Hematopoietic multipotent progenitor cell treated with erythropoietin and hydrocortisone succinate and interleukin-3 and kit ligand, for 8 days (in vitro differentiated cells): ENCODE measurements at regions not wholly inside any gene's neighbourhood (a gene's known extent, or its start where the extent isn't known, plus 50 kb on each side); places are given as distances from the start of the nearest gene placed in this dataset.
A peak's percentile ranks its signal among the peaks of the same experiment; 100 is the strongest.

Experiments used
- DNase-seq: peaks from one replicate; pipeline ENCODE4 v3.0.0-alpha.2; 2015

DNA sequence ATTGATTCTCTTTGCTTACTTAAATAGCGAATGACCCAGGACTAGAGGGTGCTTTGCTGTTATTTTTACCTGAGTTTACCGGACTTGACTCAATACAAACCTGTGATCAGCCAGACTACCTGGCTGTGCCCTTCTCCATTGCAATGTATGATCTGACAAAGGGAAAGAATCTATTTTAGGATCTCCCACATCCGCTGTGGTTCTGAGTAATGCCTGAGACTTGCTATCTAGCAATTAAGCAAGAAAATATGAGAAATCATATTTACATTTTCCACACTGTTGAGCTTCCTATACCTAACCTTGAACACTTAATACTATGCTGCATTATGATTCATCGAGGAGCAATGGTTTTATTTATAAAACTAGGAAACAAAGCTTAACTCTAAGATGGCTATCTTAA, 215.2 kb downstream of the RAD51AP2 start:
- no peak for DNase-seq

DNA sequence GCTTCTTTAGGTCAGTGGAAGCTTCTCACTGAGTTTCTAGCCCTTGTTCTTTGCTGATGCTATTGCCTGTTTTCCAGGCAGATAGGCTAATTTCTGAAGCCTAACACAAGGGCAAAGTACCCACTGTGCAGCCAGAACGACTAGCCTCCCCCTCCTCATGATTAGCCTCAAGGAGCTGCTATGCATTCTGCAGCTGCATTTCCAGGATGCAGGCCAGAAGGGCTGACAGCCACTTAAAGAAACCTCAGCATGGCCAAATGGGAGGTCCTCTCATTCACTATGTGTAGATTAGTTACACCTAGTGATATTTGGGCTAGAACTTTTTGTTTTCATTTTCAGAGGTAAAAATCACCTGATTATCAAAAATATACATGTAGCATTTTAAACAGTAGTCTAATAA, 216.0 kb downstream of the RAD51AP2 start:
- DNase-seq, result no peak

DNA sequence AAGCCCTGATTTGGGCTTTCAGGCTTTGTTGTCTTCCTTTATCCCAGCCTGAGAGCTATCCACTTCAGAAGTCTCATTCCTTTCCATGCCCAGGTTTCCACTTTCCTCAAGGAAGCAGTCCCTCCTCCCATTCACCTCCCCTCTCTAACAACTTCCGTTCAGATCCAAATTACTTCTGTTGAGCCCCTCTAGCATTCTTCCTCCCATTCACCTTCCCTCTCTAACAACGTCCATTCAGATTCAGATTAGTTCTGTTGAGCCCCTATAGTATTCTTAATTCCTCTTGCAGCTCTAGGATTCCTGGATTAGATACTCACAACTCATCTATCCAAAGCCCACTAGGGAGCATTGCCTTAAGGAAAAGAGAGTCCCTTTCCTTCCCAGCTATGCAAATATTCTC, 216.8 kb downstream of the RAD51AP2 start:
- no peak for DNase-seq

DNA sequence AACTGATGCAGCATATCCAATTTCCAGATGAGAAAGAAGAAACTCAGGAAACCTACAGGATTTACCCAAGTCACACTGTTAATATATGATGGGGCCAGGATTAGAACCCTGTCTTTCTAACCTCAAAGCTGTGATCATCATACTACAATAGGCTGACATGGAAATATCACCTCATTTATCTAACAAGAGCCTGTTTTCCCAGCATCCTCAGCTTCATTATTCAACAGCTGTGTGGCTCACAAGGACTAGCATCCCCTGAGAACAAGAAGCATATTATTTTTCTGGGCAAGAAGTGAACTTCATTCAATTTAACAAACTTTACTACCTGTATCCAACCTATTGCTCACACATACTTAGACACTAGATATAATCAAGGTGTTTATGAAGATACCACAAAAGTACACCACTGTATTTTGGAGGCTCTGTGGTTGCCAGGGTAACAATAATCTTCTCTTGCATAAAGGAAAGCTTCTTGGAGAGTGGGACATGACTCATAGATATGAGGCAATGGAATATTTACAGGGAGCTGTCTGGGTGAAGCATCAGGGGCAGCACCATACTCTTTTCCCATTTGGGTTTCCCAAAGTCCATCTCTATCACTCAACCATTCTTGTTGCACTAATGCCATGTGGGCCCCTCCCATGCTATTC, 218.2 kb downstream of the RAD51AP2 start:
- DNase-seq, result no peak

DNA sequence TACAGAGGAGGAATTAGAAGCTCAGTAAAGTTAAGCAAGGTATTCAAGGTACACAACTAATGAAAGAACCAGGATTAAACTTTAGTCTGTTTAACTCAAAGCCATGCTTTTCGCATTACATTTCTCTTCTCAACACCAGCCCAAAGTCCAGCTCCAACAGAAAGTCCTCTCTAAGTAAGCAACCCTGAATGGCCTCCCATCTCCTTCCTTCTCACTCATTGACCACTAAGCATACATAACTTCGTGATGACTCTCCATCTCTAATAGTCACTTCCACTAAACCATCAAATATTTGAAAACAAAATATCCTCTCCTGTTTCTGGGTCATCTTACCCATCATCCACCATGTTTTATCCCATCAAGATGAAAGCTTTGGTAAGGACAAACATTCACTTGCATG, 219.8 kb downstream of the RAD51AP2 start:
- DNase-seq, result no peak

DNA sequence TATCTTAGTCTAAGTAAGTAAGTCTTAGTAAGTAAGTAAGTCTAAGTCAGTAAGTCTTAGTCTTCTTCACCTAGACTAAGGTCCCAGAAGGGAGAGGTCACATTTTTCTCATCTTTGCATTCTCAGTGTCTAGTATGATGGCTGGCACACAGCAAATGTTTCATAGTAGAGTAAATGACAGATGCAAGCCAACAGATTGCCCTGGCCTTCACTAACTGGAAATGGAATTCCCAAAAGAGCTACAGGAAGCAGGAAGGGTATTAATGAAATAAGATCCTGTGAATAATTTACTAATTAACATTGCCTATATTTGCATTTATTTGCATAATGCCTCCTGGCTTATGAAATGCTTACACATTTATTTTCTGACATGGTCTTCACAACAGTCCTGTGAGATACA, 221.6 kb downstream of the RAD51AP2 start:
- no peak for DNase-seq

DNA sequence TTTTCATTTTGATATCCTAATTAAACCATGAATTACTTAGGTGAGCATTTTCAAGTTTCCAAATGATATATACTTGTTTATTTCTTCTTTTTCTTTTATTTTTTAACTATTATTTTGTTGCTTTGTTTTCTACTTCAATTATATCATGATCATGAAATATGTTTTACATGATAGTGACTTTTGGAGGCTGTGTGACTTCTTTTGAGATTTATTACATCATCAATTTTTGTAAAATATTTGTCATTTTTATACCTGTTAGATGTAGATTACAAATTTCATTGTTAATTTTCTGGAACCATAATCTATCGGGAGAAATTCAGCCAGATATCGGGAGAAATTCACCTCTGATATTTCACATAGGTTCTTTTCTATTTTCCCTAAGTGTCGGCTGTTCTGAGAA, 228.6 kb downstream of the RAD51AP2 start:
- no peak for DNase-seq

DNA sequence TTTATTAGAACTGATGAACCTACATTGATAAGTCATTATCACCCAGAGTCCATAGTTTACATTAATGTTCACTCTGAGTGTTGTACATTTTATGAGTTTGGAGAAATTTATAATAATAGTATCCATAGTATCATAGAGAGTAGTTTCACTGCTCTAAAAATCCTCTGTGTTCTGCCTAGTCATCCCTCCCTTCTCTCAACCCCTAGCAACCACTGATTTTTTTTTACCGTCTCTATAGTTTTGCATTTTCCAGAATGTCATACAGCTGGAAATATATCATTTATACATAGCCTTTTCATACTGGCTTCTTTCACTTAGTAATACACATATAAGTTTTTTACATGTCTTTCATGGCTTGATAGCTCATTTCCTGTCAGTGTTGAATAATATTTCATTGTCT, 231.1 kb downstream of the RAD51AP2 start:
- no peak for DNase-seq

DNA sequence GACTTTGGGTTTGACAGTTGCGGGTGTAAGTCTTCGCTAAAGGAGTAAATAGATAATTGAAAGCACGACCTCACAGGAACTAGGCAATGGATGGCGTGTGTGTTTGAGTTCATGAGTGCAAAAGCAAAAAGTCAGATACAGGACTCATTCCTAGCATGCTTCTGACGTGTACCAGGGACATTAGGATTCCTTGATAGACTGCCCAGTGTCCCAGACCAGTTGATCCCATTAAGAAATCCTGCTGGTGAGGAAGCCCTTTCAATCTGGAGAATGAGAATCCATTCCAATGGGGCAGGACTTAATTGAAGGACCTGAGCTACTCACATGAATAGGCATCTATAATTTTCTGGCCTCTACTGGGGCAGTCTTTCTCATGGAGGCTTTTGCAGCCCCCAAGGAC, 235.4 kb downstream of the RAD51AP2 start:
- DNase-seq, result no peak

DNA sequence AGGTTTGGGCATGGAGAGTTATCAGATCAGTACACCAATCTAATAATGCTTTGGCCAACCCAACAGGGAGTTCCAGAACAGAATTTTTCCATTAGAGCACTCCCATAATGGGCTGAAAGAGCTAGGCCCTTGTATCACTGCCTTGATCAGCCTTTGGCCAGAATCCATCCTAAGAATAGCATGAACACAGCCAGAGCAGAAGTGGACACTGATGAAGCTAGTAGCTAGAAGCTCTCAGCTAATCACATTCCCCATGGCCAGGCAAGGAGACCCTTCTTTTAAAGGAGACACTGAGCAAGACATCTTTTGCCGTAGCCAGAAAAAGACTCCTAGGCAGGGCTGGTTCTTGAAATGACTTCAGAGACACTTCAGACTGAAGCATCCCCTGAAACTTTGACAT, 236.0 kb downstream of the RAD51AP2 start:
- no peak for DNase-seq

DNA sequence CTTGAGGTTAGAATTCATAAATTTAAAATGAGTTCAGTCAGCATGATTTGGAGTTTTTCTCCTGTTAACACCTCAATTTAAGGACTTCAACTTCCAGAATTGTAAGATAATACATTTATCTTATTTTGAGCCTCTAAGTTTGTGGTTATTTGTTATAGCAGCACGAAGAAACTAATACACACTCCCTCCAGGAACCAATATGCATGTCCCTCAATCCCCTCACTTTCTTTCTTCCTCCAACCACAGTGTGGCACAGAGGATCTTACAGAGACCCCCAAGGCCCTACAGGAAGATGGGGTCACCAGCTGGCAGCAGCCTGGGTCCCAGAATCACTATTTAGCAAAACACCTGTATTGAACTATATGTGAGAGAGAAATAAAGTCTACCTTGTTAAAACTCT, 242.0 kb downstream of the RAD51AP2 start:
- no peak for DNase-seq

DNA sequence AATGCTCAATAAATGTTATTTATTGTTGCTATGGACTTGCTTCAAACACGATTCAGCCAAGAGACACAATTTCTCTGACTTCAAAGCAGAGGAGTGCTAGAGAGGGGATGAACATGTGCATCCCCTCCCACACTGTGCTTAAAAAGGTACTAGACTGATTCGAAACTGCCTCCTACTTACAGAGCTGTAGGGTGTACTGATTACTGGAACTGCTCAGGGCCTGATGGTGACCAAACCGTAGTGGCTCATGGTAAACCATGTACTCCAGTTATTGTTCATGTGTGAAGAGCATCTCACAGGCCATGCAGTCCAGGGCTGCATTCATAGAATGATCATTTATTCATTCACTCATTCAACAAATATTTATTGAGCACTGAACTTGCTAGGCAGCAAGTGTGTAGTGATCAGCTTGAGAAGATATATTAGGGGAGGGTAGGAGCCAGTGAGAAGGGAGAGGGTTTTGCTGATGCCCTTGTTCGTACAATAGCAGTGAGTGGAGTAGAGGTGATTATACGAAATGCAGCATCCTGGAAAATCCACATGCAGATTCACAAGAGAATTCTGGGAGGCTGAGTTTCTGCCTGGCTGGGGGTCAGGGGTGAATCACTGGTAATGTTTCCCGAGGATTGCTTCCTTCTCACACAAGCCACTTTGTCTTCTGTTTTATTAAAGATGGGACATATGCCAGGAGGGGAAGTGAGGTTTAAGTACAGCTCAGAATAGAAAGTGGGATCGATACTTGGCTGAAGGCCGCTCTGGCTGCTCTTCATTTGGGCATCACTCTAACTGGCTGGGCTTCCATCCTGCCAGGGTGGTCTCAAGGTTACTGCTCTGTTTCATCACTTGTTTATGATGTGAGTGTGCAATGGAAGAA, 245.4 kb downstream of the RAD51AP2 start:
- DNase-seq, result no peak

DNA sequence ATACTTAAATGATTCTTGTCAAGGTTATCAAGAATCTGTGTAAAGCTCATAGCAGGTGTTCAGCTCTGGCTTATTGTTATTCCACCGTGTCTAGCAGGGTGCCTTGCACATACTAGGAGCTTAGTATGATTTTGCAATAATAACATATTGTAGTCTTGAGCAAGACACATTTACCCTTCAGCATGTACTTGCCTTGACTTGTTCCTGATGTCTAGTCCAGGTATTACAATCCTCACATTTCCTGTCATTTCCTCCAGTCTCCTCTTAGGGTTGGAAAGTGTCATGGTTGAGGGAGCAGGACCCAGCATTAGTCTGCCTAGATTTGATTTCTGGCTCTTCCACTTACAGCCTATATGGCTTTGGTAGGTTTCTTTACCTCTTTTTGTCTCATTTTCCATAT, 246.1 kb downstream of the RAD51AP2 start:
- DNase-seq, result no peak

DNA sequence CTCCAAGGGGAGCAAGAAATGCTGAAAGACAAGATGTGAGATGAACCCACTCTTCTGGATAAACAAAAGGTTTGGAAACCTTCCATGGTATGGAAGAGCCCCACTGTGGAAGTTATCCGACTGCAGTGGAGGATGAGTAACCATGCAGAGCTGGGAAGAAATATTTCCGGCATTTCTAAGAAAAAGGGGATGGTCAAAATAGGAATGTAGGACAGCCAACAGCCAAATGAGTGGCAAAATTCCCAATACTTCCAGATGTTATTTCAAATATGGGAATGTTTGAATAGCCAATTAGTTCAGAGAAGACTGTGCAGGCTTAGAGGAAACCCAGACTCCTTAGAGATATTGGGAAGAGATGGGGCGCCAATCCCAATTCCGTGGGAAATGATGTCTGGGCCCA, 246.8 kb downstream of the RAD51AP2 start:
- DNase-seq, result no peak

DNA sequence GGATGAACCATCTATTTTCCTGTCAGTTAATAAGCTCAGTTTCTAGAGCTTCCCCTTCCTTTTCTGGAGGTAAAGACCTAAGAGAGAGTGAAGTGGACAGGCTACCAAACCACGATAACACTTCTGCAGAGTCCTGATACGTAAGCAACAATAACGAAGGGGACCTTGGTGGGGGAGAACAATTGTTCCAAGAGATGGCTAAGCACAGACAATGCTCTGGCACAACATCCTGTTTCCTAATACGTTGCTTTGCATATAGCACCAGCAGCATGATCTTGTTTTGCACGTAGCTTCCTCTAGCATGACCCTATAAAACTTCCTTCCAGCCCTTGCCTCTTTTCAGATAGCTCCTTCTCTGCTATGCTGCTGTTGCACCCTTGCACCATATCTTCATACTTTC, 247.3 kb downstream of the RAD51AP2 start:
- peak; percentile 18 for DNase-seq

DNA sequence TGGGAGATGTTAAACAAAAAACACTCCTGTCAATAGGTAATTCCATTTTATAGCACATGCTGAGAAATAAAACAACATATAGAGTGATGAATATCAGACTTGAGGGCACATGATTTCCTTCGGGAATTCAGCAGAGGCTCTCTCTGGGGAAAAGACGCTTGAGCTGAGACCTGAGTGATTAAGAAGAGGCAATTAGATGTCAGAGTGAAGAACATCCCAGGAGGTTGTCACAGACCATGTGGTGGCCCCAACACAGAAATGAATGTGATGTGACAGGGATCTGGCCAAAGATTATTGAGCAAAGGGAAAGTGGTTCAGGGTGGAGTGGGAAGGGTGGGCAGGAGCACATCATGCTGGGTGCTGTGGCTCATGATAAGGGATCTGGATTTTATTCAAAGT, 254.7 kb downstream of the RAD51AP2 start:
- no peak for DNase-seq

DNA sequence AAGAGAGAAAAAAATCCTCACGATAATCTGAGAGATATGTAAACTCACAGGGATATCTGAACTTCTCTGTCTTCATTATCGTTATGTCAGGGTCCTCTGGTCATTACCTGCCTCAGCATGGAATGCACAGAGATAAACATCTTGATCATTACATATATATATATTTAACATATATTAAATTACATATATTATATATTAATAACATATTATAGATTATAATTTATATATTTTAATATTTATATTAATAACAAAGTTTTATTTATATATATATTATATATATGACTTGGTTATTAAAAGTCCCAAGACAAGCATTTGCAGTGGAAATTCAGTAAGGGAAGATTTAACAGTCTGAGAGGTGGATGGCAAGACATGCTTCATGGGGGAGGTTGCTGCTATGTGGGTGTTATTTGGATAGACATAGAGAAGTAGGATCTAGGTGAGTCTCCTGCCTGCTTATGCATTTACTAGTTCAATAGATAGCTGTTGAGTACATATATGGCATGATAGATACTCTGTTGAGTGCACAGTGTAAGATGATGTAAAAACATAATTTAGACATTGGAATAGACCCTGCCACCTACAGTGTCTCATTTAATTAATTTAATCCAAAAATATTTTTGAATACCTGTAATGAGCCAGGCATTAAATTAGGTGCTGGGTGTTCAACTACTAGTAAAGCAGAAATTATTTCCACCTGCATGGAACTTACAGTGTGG, 255.2 kb downstream of the RAD51AP2 start:
- DNase-seq, result no peak

DNA sequence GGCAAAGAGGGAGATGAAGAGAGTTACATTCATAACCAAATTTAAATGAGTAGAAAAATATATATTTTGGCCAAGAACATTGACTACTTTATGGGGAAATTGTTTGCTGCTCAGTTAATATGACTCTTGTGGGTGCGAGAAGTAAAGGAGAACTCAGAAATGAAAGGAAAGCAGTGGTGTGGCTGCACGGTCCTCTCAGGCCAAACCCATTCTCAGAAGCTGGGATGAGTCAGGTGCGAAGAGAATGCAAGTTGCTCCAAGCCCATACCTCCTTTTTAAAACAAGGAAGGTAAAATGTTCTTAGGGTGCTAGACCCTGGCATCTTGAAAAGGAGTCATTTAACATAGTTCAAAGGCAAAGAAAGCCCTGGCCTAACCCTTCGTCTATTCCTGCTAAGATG, 258.6 kb downstream of the RAD51AP2 start:
- no peak for DNase-seq

DNA sequence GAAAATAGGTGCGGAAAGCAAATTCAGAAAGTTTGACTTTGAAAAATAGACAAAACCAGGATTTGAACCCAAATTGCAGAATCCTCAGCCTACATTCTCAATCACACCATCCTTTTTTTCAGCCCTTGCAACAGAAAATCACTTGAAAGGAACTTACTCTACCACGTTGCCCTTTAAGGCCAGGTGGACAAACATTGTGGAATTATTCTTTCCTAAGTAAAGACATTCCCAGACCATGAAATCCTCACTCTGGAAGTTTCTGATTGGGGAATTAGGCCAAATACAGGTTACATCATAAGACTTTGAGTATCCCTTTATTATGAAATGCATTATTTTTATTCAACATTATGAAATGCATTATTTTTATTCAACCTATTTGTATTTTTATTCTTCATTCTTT, 259.4 kb downstream of the RAD51AP2 start:
- no peak for DNase-seq

DNA sequence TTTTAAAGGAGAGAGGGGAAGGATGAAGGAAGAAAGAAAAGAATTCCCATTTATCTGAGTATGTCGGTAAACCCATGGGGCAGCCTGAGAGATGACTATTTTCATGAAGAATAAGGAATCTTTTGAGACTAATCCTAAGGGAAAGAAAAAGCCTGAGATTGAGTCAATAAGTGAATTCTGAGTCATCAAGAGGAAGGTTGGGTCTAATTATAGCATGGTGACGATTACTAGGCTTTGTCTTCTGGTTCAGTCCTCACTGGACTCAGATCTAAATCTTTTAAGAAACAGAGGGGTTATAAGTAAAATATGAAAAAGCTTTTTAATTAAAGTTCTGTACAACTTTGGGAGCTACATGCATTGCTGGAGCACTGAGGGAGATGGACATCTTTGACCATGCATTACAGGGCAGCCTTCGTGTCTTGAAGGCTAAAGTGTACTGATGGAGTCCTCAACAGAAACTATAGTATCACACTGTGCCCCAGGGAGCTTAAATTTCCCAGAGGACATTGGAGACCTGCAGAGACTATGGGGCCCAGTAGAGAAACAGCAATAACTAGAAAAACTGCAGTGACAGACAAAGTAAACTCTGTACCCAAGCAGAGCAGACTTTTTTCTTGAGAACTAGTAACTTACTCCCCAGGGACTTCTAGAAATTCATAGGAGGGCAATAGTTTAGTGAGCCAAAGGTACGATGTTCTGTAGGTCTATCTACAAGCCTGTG, 260.9 kb downstream of the RAD51AP2 start:
- DNase-seq, result no peak

DNA sequence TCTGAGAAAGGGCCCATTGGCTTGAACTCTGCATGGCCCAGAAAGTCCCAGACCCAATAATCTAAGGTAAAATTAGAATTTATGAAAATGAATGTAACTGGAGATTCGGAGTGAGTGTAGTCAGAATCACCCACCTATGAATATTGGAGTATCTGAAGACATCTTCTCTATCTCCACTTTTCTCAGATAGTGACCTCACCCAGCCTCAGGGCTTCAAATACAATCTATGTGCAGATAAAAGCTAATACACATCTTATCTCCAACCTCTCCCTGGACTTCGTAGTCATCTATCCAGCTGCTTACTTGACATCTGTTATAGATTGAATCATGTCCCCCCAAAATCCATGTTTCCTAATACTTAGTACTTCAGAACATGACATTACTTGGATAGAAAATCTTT, 263.2 kb downstream of the RAD51AP2 start:
- no peak for DNase-seq

DNA sequence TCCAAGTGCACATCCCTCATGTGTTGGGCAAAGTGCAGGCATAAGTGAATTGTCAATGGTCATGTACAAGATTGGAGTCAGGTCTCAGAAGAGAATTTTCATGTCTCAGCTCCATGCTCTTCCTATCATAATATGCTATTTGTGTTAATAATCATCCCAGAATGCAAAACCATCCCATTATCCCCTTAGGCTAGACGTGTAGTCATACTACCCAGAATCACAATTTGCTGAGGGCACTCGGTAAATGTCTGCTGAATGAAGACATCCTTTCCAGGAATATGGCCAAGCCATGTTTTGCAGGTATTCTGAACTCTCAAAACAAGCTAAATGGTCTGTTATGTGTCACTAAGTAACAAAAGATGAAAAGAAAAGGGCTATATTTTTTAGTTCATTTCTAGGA, 263.8 kb downstream of the RAD51AP2 start:
- DNase-seq, result no peak

DNA sequence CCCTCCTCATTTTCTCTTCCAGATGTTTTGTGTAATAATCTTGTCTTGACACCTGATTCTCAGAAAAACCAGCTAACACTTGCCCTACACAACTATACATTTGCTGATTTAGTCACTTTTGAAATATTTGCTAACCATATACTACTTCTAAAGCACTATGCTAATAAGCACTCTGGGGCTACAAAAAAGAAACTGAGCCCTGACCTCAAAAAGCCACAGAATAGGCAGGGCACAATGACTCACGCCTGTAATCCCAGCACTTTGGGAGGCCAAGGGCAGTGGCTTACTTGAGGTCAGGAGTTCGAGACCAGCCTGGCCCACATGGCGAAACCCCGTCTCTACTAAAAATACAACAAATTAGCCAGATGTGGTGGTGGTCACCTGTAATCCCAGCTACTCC, 266.0 kb downstream of the RAD51AP2 start:
- no peak for DNase-seq
